HEK293T (cell line): ENCODE measurements at regions not wholly inside any gene's neighbourhood (a gene's known extent, or its start where the extent isn't known, plus 50 kb on each side); places are given as distances from the start of the nearest gene placed in this dataset.

Experiments
- ELF4 ChIP-seq: fragments of 450-650 bp; IDR thresholded peaks from 2 replicates; pipeline ENCODE4 v1.6.1; 2017; ENCODE audit warnings: antibody characterized with exemption
- FOXK2 ChIP-seq: fragments of 450-650 bp; IDR thresholded peaks from 2 replicates; pipeline ENCODE4 v1.6.1; 2016; ENCODE audit warnings: mild to moderate bottlenecking
- FOXM1 ChIP-seq: fragments of 450-650 bp; IDR thresholded peaks from 2 replicates; pipeline ENCODE4 v1.6.1; 2017; ENCODE audit warnings: mild to moderate bottlenecking, borderline replicate concordance
- SUZ12 ChIP-seq: fragments of 450-650 bp; IDR thresholded peaks from 2 replicates; pipeline ENCODE4 v1.6.1; 2016; ENCODE audit warnings: mild to moderate bottlenecking
- TARDBP ChIP-seq: fragments of 450-650 bp; IDR thresholded peaks from 2 replicates; pipeline ENCODE4 v1.6.1; 2016
- ZNF384 ChIP-seq: fragments of 450-650 bp; IDR thresholded peaks from 2 replicates; pipeline ENCODE4 v1.6.1; 2016

- TF ChIP-seq TARDBP, result no peak
- TF ChIP-seq ZNF384, result no peak
- TF ChIP-seq FOXM1, result no peak
- TF ChIP-seq ELF4, result no peak
- no peak for TF ChIP-seq SUZ12
- no peak for TF ChIP-seq FOXK2
Observed at GRCh38 chr10:128932071-128932820, 534.8 kb upstream of the MGMT start.
